ENCODE measurements at regions not wholly inside any gene's neighbourhood (a gene's known extent, or its start where the extent isn't known, plus 50 kb on each side); places are given as distances from the start of the nearest gene placed in this dataset.

- Histone ChIP-seq H3K27me3 (ENCODE audit: insufficient read depth in 3 of 3, low read length in 2 of 3) (peaks cover 0 to 4% (median 0%) of the 10 kb centered on the region in 3 donors), H3K36me3 (ENCODE audit: insufficient read depth in 1 of 2, low read depth in 1 of 2) (no peaks in the 10 kb centered on the region), H3K4me3 (no peak overlapping the region), H3K9me3 (no peaks in the 10 kb centered on the region), H3K4me1 (no peaks in the 10 kb centered on the region), H3K27ac (no peak overlapping the region)
- TF ChIP-seq CTCF (IDR thresholded peaks at IDR 0.05): no peak
- DNase-seq (no peak), ATAC-seq (no peak)
- intact Hi-C loops (cut with DNase I): no loop called here
- 81 to 83% (median 82%) methylated on average over 4 of the region's 4 CpGs for WGBS, 3 donors
These were observed 55.5 kb upstream of the BDKRB2 start for GRCh38 chr14:96149131-96149530.

- Histone ChIP-seq H3K36me3 (ENCODE audit: insufficient read depth in 1 of 2, low read depth in 1 of 2) (no peaks in the 10 kb centered on the region), H3K27ac (no peak overlapping the region), H3K4me3 (no peak overlapping the region), H3K4me1 (no peaks in the 10 kb centered on the region), H3K9me3 (no peaks in the 10 kb centered on the region), H3K27me3 (ENCODE audit: insufficient read depth in 3 of 3, low read length in 2 of 3) (peaks cover 0 to 4% (median 0%) of the 10 kb centered on the region in 3 donors)
- intact Hi-C loops (cut with DNase I): no loop called here
- no peak for TF ChIP-seq CTCF (IDR thresholded peaks at IDR 0.05)
- ATAC-seq: no peak
- no peak for DNase-seq
- 62 to 85% (median 63%) methylated on average over 3 of the region's 3 CpGs for WGBS, 3 donors
These were observed 54.4 kb upstream of the BDKRB2 start for GRCh38 chr14:96150214-96150613.

DNA sequence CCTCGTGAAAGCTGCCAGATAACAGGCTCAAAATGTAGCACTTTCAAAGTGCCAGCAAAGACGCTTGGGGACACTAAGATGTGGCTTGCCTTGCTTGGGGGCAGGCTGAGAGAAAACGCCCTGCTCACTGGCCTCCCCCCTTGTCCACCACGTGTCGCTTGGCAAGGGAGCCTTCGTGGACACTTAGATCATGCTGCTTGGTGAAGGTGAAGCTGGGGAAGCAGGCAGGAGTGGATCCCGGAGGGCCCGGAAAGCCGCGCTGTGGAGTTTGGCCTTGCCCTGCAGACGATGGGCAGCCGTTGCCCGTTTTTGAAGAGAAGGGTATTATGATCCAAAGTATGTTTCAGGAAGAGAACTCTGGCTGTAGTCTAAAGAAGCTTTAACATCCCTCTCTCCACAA lies 53.4 kb upstream of the BDKRB2 start:
- Histone ChIP-seq H3K27ac (no peak overlapping the region), H3K4me3 (no peak overlapping the region), H3K36me3 (ENCODE audit: insufficient read depth in 1 of 2, low read depth in 1 of 2) (no peaks in the 10 kb centered on the region), H3K4me1 (no peaks in the 10 kb centered on the region), H3K27me3 (ENCODE audit: insufficient read depth in 3 of 3, low read length in 2 of 3) (peaks cover 0 to 4% (median 0%) of the 10 kb centered on the region in 3 donors), H3K9me3 (no peaks in the 10 kb centered on the region)
- 60 to 64% (median 62%) methylated on average over 13 of the region's 13 CpGs for WGBS, 3 donors
- ATAC-seq (no peak), DNase-seq (no peak)
- intact Hi-C loops (cut with DNase I): no loop called here
- TF ChIP-seq CTCF (IDR thresholded peaks at IDR 0.05): no peak

DNA sequence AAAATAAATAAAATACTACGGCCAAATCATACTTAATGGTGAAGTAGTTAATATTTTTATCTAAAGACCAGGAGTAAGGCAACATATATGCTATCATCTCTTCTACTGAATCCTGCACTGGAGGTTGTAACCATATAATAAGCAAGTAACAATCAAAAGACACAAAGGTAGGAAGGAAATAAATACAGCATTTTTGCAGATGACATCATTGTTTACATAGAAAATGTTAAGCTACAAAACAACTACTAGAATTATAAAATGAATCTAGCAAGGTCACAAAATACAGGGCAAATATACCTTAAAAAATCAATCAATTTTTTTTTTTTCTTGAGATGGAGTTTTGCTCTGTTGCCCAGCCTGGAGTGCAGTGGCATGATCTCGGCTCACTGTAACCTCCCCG lies 51.6 kb upstream of the BDKRB2 start:
- Histone ChIP-seq H3K9me3 (no peaks in the 10 kb centered on the region), H3K4me3 (no peak overlapping the region), H3K36me3 (ENCODE audit: insufficient read depth in 1 of 2, low read depth in 1 of 2) (no peaks in the 10 kb centered on the region), H3K4me1 (no peaks in the 10 kb centered on the region), H3K27me3 (ENCODE audit: insufficient read depth in 3 of 3, low read length in 2 of 3) (peaks cover 0 to 4% (median 0%) of the 10 kb centered on the region in 3 donors), H3K27ac (no peak overlapping the region)
- intact Hi-C loops (cut with DNase I): no loop called here
- TF ChIP-seq CTCF (IDR thresholded peaks at IDR 0.05): no peak
- no peak for DNase-seq
- 76 to 86% (median 86%) methylated on average over 3 of the region's 3 CpGs for WGBS, 3 donors
- no peak for ATAC-seq
